Limb (tissue), 2 donors: ENCODE measurements at regions not wholly inside any gene's neighbourhood (a gene's known extent, or its start where the extent isn't known, plus 50 kb on each side); places are given as distances from the start of the nearest gene placed in this dataset.
"Not testable (repeated sequence)": the region's sequence is repeated elsewhere in the genome, so short reads cannot be mapped to it uniquely, and the experiment has no call there.

Experiments
- DNase-seq, 2 donors: peaks; one replicate each; pipeline ENCODE4 v3.0.0-alpha.2; 2016; ENCODE audit errors: extremely low spot score in 2 of 2

- DNase-seq = not testable (repeated sequence)
Measured at GRCh38 chr5:162964144-162964543, 473.3 kb upstream of the CCNG1 start.

DNA sequence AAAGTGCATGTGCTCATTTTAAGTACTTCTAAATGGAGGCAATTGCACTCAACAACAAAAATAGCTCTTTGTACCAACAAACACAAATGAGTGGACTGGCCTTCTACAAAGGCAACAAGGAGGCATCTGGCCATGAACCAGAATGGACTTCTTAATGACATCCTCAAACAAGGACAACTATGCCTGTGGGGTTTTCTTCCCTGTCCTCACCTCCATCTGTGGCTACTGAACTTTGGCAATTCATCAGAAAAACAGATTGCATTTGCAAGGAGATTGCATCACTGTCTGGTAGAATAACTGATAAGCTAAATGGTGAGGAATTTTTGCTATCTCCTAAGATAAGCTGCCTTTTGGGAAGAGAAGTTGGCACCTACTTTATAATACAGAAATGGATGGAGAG, 447.3 kb upstream of the CCNG1 start:
- no peak for DNase-seq

DNA sequence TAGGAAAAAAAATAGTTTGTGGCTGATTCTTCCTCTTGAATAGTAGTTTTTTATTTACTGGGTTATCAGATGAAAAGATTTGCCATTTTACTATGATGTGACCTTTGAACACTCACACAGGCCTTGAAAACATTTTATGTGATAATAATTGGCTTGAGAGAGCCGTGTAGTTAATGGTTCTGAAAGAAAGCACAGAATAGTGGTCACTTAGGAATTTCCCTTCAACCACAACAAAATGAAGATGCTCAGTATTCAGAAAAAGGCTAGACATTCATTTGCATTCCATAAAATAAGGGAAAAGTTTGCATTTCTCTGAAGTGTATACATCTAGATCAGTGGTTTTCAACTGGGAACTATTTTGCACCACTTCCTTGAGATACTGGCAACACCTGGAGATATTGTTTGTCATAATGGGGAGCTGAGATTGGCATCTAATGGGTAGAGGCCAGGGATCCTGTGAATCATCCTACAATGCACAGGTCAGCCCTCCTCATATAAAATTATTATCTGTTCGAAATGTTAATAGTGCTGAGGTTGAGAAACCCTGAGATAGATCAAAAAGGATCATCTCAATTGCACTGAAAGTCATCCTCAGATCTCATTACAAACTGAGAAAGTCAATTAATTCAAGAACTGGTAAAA, 446.4 kb upstream of the CCNG1 start:
- no peak for DNase-seq

DNA sequence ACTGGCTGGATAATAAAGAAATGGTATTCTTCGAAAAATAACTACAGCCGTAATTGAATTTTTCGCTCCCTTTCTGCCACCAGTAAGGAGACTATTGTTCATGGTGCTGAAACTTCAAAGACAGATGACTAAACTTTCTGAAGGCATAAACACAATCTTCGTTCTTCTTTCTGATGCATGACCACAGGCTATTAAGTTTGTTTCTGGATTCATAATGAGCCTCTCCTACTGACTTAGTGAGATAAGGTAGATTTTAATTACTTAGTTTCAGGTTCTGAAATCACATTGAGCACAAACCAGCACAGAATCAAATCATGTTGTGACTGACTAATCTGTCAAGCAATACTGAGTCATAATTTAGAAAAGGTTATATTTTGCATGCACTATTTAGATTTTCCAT, 441.8 kb upstream of the CCNG1 start:
- no peak for DNase-seq

GRCh38 chr5:162996053-162996452, 441.3 kb upstream of the CCNG1 start:
- no peak for DNase-seq

DNA sequence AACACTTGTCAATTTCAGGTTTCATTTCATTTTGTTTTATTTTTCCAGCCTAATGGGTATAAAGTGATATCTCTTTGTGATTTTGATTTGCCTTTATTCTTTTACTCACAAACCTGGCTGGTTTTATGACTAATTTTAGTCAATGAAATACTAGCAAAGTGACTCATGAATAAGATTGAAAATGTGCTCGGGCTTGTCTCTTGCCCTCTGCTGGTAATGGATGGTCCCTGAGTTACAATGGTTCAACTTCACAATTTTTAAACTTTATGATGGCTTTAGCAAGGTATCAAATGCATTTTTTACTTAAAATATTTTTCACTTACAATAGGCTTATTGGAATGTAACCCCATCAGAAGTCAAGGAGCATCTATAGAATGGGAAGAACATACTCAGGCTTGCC, 431.4 kb upstream of the CCNG1 start:
- no peak for DNase-seq

DNA sequence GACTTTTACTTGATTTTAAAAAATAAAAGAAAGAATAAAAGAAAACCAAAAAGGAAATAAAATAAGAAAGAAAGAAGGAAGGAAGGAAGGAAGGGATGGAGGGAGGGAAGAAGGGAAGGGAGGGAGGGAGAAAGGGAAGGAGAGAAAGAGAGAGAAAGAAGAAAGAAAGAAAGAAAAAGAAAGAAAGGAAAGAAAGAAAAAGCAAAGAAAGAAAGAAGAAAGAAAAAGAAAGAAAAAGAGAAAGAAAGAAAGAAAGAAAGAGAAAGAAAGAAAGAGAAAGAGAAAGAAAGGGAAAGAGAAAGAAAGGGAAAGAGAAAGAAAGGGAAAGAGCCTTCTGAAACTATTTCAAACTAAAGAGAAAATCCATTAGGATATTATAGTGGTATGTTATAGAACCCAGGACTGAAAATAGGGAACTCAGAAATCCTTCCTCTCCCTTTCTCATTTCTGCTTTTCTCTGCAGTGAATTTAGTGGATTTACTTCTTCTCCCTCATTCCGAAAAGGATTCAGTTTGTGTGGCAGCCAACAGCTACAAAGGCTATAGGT, 414.7 kb upstream of the CCNG1 start:
- DNase-seq = no peak

DNA sequence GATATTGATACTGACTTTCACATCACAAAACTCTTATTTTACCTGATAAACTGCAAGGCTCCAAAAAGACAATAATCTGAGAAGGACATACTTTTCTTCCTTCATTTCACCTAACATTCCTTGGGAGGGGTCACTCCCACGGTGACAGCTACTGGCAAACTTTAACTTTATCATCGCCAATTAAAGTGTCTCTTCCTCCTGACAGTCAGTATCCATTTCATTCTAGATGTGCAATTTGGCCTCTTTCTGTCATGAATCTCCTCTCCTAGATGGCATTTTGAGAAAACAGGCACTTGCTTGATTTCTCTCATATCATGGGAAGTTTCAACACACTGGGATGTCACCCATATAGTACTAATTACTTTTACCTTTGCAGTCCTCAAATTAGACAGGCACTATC, 413.5 kb upstream of the CCNG1 start:
- DNase-seq = no peak

- DNase-seq = no peak
Measured at GRCh38 chr5:163024936-163025335, 412.5 kb upstream of the CCNG1 start.

DNA sequence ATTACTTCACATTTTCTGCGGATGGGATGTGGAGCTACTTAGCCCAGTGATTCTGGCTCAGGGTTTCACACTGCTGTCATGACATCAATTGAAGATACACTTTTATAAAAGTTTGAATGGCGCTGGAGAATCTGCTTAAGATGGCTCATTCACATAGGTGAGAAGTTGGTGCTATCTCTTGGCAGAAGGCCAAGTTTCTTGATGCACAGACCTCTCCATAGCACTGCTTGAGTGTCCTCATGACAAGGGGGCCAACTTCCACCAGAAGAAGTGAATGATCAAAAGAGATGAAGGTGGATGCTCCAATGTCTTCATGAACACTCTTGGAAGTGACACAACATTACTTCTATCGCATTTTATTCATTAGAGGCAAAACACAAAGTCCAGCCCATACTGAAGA, 403.7 kb upstream of the CCNG1 start:
- DNase-seq = no peak

- no peak for DNase-seq
Measured at GRCh38 chr5:163041254-163041653, 396.1 kb upstream of the CCNG1 start.

DNA sequence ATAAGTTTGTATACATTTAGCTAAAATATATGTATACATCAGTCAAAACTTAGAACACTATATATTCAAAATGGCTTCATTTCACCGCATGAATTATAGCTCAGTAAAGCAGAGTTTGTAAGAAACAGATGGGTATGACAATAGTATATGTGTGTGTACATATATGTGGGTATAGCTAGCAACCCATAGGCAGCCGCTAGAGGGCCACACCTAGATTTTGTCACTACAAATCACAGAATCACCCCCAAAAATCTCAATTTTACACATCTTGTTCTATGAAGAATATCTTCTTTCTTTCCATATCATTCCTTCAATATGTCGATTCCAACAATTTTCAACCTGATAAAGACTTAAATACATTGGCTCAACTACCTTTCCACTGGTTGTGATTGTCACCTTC, 357.8 kb upstream of the CCNG1 start:
- DNase-seq = no peak

DNA sequence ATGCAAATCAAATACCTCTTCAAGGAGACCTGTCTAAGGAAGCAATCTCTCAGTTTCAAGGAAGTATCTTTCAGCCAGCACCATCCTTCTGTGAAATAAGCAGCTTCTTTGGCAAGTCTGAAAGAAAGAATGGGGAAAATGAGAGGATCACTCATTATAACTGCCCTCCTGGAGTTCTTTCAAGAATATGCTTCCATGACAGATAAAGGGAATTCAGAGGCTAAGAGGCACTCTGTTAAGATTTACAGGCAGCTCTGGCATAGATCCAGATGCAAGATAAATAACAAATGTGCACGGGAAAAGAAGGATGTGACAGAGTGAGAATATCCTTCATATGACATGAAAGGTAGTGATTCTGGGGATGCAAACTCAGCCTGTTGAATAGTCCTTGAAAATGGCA, 348.2 kb upstream of the CCNG1 start:
- no peak for DNase-seq

DNA sequence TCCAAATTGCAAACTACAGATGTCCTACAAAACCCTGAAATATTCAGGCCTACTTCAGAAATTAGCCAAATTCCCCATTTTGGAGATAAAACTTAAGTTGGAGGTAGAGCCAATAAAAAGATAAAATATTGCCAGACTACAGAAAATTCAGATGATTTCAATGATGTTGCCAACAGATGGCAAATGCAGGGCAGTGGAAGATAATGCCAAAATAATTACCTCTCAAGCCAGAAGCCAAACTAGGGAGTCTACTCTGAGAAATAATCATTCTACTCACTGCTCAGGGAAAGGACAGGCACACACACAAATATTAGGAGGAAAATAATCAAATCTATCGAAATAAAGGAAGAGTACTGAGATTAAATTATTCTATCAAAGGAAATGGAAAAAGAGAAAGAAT, 347.5 kb upstream of the CCNG1 start:
- DNase-seq = no peak

GRCh38 chr5:163094492-163095180, 342.8 kb upstream of the CCNG1 start:
- no peak for DNase-seq

GRCh38 chr5:163104464-163104863, 332.9 kb upstream of the CCNG1 start:
- no peak for DNase-seq

- no peak for DNase-seq
Measured at GRCh38 chr5:163105456-163105855, 331.9 kb upstream of the CCNG1 start.

- DNase-seq = no peak
Measured at GRCh38 chr5:163106098-163106497, 331.3 kb upstream of the CCNG1 start.

GRCh38 chr5:163108351-163108750, 329.0 kb upstream of the CCNG1 start:
- no peak for DNase-seq

- DNase-seq = no peak
Measured at GRCh38 chr5:163115011-163115410, 322.4 kb upstream of the CCNG1 start.

- DNase-seq = not testable (repeated sequence)
Measured at GRCh38 chr5:163116618-163117017, 320.8 kb upstream of the CCNG1 start.

- DNase-seq = no peak
Measured at GRCh38 chr5:163134061-163134460, 303.3 kb upstream of the CCNG1 start.

- peak in 1 of 2 donors; percentile 5 for DNase-seq
Measured at GRCh38 chr5:163135849-163136248, 301.5 kb upstream of the CCNG1 start.
